ENCODE measurements at regions not wholly inside any gene's neighbourhood (a gene's known extent, or its start where the extent isn't known, plus 50 kb on each side); places are given as distances from the start of the nearest gene placed in this dataset.

DNA sequence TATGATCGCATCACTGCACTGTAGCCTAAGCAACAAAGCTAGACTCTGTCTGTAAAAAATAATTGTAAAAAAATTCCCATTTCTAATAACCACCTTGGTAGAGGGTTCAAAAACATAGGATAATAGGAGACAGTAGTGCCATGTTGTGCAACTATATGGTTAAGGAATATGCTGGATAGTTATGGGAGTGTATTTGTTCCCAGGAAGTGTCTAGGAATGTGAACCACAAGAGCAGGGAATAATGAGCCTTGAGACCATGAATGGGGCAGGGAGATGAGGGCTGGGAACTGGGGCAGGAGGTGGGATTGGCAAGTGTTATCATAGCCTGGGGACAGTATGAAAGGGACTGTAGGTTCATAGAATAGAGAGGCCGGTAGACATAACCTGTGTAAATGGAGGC lies 50.4 kb downstream of the RUSC2 start:
- POLR2A ChIA-PET = no interaction called here

DNA sequence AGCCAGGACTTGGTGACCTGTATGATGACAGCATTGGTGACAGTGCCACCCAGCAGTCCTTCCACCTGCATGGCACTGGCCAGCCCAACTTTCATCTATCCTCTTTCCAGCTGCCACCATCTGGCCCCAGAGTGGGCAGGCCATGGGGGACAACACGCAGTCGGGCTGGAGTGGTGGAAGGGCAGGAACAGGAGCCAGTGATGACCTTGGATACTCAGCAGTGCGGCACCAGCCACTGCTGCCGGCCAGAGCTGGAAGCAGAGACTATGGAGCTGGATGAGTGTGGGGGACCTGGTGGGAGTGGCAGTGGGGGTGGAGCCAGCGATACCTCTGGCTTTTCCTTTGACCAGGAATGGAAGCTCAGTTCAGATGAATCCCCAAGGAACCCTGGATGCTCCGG lies 56.9 kb downstream of the RUSC2 start:
- no peaks in the 10 kb centered on the region for H3K27me3 Mint-ChIP-seq
- DNase-seq = no peak
- POLR2A ChIA-PET = no interaction called here
- CTCF ChIA-PET = interaction anchor here (1.7 kb wide), 1 partner anchor 8 kb away, joined by 5 read pairs; no protein-coding TSS in a partner anchor
- H3K36me3 Mint-ChIP-seq (ENCODE audit: low read depth) = no peaks in the 10 kb centered on the region
- no peak overlapping the region for H3K4me3 Mint-ChIP-seq
- H3K9me3 Mint-ChIP-seq = no peaks in the 10 kb centered on the region
- H3K27ac Mint-ChIP-seq = no peak overlapping the region
- no peaks in the 10 kb centered on the region for H3K4me1 Mint-ChIP-seq

More for the DNA sequence above, 50.4 kb downstream of the RUSC2 start:
- CTCF ChIA-PET = interaction anchor here (0.7 to 1.4 kb wide), 4 partner anchors 9 to 68 kb away, joined by 3 to 4 read pairs (median 4); no protein-coding TSS in a partner anchor
- H3K36me3 Mint-ChIP-seq (ENCODE audit: low read depth) = no peaks in the 10 kb centered on the region
- no peaks in the 10 kb centered on the region for H3K4me1 Mint-ChIP-seq
- H3K27me3 Mint-ChIP-seq = peaks cover 2% of the 10 kb centered on the region
- H3K9me3 Mint-ChIP-seq = no peaks in the 10 kb centered on the region
- no peak overlapping the region for H3K27ac Mint-ChIP-seq
- no peak overlapping the region for H3K4me3 Mint-ChIP-seq
- no peak for DNase-seq

DNA sequence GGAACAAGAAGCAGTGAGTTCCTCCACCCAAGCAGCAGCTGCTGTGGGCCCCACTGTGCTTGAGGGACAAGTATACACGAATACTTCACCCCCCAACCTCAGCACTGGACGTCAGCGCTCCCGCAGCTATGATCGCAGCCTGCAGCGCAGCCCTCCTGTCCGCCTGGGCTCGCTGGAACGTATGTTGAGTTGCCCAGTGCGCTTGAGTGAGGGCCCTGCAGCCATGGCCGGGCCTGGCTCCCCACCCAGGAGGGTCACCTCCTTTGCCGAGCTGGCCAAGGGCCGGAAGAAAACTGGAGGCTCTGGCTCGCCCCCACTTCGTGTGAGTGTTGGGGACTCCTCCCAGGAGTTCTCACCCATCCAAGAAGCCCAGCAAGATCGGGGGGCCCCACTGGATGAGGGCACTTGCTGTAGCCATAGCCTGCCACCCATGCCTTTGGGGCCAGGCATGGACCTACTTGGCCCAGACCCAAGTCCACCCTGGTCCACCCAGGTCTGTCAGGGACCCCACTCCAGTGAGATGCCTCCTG lies 57.1 kb upstream of the TESK1 start:
- Mint-ChIP-seq H3K4me3 (no peak overlapping the region), H3K36me3 (ENCODE audit: low read depth) (no peaks in the 10 kb centered on the region), H3K4me1 (no peaks in the 10 kb centered on the region), H3K27ac (no peak overlapping the region), H3K27me3 (no peaks in the 10 kb centered on the region), H3K9me3 (no peaks in the 10 kb centered on the region)
- CTCF ChIA-PET = interaction anchor here (0.7 to 1.3 kb wide), 2 partner anchors 22 to 149 kb away, joined by 3 read pairs; no protein-coding TSS in a partner anchor
- DNase-seq = no peak
- POLR2A ChIA-PET = interaction anchor here (0.6 kb wide), 1 partner anchor 102 kb away, joined by 3 read pairs; no protein-coding TSS in a partner anchor

DNA sequence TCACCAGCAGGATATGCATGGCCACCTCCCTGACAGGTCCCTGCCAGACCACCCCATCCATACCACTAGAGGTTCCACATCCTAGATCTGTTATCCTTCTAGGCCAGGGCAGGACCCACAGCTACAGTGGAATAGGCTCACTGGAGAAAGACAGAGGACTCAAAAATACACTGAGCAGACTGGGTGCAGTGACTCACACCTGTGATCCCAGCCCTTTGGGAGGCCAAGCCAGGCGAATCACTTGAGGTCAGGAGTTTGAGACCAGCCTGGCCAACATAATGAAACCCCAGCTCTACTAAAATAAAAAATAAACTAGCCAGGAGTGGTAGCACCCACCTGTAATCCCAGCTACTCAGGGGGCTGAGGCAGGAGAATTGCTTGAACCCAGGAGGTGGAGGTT lies 56.5 kb upstream of the TESK1 start:
- POLR2A ChIA-PET = interaction anchor here (0.6 kb wide), 1 partner anchor 102 kb away, joined by 3 read pairs; no protein-coding TSS in a partner anchor

DNA sequence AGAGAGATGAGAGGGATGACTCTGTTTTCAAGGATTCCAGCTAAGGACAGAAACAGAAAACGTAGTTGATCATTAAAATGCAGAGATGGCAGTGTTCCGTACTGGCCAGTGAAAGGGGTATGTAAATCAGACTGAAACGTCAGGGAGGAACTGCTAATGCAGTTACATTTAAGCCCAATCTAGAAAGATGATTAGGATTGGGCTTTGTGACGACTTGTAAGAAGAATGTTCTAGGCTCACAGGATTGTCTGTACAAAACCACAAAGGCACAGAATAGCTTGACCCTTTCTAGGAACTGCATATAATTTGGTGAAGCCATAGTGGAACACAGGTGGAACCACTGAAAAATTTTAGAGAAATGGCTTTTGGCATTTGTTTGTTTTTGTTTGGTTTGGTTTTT lies 55.6 kb upstream of the TESK1 start:
- POLR2A ChIA-PET = no interaction called here
- H3K27ac Mint-ChIP-seq = peak overlapping the region; percentile 9
- CTCF ChIA-PET = interaction anchor here (0.9 to 1.2 kb wide), 3 partner anchors 10 to 432 kb away, joined by 3 read pairs; no protein-coding TSS in a partner anchor

More for the DNA sequence above, 56.5 kb upstream of the TESK1 start:
- Mint-ChIP-seq H3K36me3 (ENCODE audit: low read depth) (no peaks in the 10 kb centered on the region), H3K4me1 (no peaks in the 10 kb centered on the region), H3K9me3 (no peaks in the 10 kb centered on the region), H3K27me3 (no peaks in the 10 kb centered on the region), H3K4me3 (no peak overlapping the region), H3K27ac (no peak overlapping the region)
- CTCF ChIA-PET = interaction anchor here (0.7 to 1.3 kb wide), 5 partner anchors 9 to 431 kb away, joined by 3 read pairs; no protein-coding TSS in a partner anchor
- no peak for DNase-seq

DNA sequence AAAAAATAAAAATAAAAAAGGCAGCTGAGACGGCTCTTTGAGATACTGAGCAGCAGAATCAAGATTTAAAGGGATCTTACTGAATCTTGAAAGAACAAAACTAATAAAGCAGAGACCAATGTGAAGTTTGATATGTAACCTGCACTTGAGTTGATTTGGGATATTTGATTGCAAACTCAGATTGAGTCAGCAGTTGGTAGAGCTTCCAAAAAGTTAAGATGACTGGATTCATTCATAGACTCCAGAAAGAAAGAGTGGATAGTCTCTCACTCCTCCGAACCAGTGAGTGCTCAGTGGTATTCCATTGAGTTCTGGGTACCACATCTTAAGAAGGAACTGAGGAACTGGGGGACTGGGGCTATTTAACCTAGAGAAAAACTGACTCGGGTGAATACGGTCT lies 52.7 kb upstream of the TESK1 start:
- H3K4me3 Mint-ChIP-seq = no peak overlapping the region
- no peaks in the 10 kb centered on the region for H3K9me3 Mint-ChIP-seq
- no peaks in the 10 kb centered on the region for H3K36me3 Mint-ChIP-seq (ENCODE audit: low read depth)
- no peaks in the 10 kb centered on the region for H3K27me3 Mint-ChIP-seq
- ChIA-PET CTCF (interaction anchor here (1.8 kb wide), 2 partner anchors 10 to 26 kb away, joined by 8 to 9 read pairs; no protein-coding TSS in a partner anchor), POLR2A (no interaction called here)
- H3K4me1 Mint-ChIP-seq = no peaks in the 10 kb centered on the region
- no peak for DNase-seq
- no peak overlapping the region for H3K27ac Mint-ChIP-seq

More for the DNA sequence above, 55.6 kb upstream of the TESK1 start:
- no peak for DNase-seq
- H3K9me3 Mint-ChIP-seq = no peaks in the 10 kb centered on the region
- no peaks in the 10 kb centered on the region for H3K36me3 Mint-ChIP-seq (ENCODE audit: low read depth)
- H3K4me1 Mint-ChIP-seq = no peaks in the 10 kb centered on the region
- no peak overlapping the region for H3K4me3 Mint-ChIP-seq
- H3K27me3 Mint-ChIP-seq = no peaks in the 10 kb centered on the region

DNA sequence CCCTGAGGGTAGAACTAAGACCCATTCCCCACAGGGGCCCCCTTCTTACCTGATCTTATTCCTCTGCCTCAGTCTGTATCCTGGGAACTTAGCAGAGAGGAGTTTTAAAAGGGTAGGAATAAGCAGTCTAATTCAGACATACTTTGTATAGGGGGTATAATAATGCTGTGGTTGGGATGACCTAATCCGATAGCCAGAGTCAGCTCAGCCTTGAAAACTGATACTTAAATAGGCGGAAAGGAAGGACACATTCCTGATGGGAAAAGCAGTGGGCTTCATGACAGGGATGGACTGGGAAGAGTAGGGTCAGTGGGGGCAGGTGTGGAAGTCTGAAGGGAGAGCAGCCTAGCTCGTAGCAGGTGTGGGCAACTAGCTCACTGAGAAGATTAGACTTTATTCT lies 52.2 kb upstream of the TESK1 start:
- Mint-ChIP-seq H3K4me3 (no peak overlapping the region), H3K9me3 (no peaks in the 10 kb centered on the region), H3K27me3 (no peaks in the 10 kb centered on the region), H3K4me1 (no peaks in the 10 kb centered on the region), H3K36me3 (ENCODE audit: low read depth) (no peaks in the 10 kb centered on the region), H3K27ac (no peak overlapping the region)
- POLR2A ChIA-PET = no interaction called here
- CTCF ChIA-PET = interaction anchor here (1.0 to 2.6 kb wide), 5 partner anchors 10 to 223 kb away, joined by 3 to 9 read pairs (median 6); no protein-coding TSS in a partner anchor
- DNase-seq = no peak

DNA sequence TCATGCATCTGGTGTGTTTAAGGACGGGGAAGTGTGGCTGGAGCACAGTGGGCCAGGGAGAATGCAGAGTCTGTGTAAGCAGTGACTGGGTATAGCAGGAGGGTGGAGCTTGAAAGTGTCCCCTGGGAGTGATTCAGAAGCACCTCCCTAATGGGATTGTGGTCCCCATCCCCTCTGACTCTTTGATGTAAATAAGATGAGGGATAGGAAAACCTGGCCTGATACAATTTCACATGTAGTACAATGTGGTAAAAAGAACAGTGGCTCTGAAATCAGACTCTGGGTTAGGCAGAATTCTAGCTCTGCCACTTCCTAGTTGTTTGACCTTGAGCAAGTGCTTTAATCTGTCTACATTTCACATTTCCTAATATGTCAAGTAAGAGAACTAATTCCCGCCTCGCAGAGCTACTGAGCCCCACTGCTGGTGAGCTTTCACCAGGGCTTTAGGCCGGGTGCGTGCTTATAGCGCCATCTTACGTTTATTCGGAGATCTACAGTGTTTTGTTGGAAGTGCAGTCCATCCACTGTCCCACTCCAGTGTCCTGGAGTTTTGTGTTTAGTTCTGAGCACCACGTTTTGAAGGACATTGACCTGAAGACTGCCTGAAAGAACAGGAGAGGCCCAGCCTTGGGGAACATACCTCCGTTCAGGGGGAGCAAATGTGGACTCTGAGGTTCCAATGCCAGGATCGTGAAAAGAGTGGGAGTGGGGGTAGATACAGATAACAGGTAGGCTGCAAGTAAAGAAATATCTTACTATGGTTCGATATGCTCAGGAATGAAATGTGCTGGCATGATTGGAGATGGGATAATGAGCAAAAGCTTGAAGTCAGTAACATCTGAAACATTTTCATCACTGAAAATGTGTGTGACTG lies 51.2 kb upstream of the TESK1 start:
- ChIA-PET CTCF (interaction anchor here (0.6 to 2.6 kb wide), 12 partner anchors 9 to 438 kb away, joined by 3 to 9 read pairs (median 4); partner anchors contain the start of genes ATOSB and RUSC2), POLR2A (no interaction called here)
- Mint-ChIP-seq H3K27me3 (no peaks in the 10 kb centered on the region), H3K4me3 (no peak overlapping the region), H3K4me1 (no peaks in the 10 kb centered on the region), H3K9me3 (no peaks in the 10 kb centered on the region), H3K27ac (no peak overlapping the region), H3K36me3 (ENCODE audit: low read depth) (no peaks in the 10 kb centered on the region)
- peak; percentile 56 for DNase-seq

DNA sequence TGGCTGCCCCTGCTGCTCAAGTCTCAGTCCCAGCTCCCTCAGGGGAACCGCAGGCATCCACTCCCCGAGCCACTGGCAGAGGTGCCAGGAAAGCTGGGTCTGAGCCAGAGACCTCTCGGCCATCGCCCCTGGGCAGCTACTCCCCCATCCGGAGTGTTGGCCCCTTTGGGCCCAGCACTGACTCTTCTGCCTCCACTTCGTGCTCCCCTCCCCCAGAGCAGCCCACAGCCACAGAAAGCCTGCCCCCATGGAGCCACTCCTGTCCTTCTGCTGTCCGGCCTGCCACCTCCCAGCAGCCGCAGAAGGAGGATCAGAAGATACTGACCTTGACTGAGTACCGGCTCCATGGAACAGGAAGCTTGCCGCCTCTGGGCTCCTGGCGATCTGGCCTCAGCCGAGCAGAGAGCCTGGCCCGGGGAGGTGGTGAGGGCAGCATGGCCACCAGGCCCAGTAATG lies 49.8 kb upstream of the TESK1 start:
- Mint-ChIP-seq H3K9me3 (no peaks in the 10 kb centered on the region), H3K36me3 (ENCODE audit: low read depth) (no peaks in the 10 kb centered on the region), H3K4me3 (no peak overlapping the region), H3K27me3 (no peaks in the 10 kb centered on the region), H3K4me1 (no peaks in the 10 kb centered on the region), H3K27ac (no peak overlapping the region)
- ChIA-PET CTCF (interaction anchor here (1.3 to 2.6 kb wide), 4 partner anchors 9 to 17 kb away, joined by 3 to 6 read pairs (median 4); no protein-coding TSS in a partner anchor), POLR2A (no interaction called here)
- no peak for DNase-seq

Data from activated CD4-positive, alpha-beta T cell treated with anti-CD3 and anti-CD28 coated beads, Interleukin-2, amount 10 ng/mL, durations not matched to agents 7 days and 5 days (primary cell).